ENCODE measurements at regions not wholly inside any gene's neighbourhood (a gene's known extent, or its start where the extent isn't known, plus 50 kb on each side); places are given as distances from the start of the nearest gene placed in this dataset.

GRCh38 chr12:12017135-12017581 is 53.6 kb upstream of the BCL2L14 start:
- no peak for TF ChIP-seq TAF1 (IDR thresholded peaks at IDR 0.05; ENCODE audit: low read depth, low read length)
- no peak for TF ChIP-seq POLR2AphosphoS5 (IDR thresholded peaks at IDR 0.05; ENCODE audit: low read depth, low read length)
- no peak for TF ChIP-seq POLR2A (IDR thresholded peaks at IDR 0.05; ENCODE audit: low read depth, low read length)
- TF ChIP-seq SPI1 (IDR thresholded peaks at IDR 0.05; ENCODE audit: low read depth, low read length) = no peak
- TF ChIP-seq POU2F2 (IDR thresholded peaks at IDR 0.05; ENCODE audit: low read depth, low read length) = no peak

Measured in GM12891 (cell line).